Upper lobe of right lung (tissue), 1 donor: ENCODE measurements at regions not wholly inside any gene's neighbourhood (a gene's known extent, or its start where the extent isn't known, plus 50 kb on each side); places are given as distances from the start of the nearest gene placed in this dataset.

Experiments
- ATAC-seq: fragments of 200-7000 bp; cut with Tn5 transposase; one replicate; pipeline ENCODE4 v1.9.1; 2020; ENCODE audit warnings: mild to moderate bottlenecking, moderate library complexity
- DNase-seq: peaks from one replicate; pipeline ENCODE4 v3.0.0-alpha.2; 2020
- H3K27ac ChIP-seq: fragments of 200-600 bp; one replicate; pipeline ENCODE4 v1.8.0; 2022
- H3K27me3 ChIP-seq: fragments of 200-600 bp; one replicate; pipeline ENCODE4 v1.8.0; 2022; ENCODE audit warnings: mild to moderate bottlenecking
- H3K36me3 ChIP-seq: fragments of 200-600 bp; one replicate; pipeline ENCODE4 v1.8.0; 2022
- H3K4me1 ChIP-seq: fragments of 200-600 bp; one replicate; pipeline ENCODE4 v1.8.0; 2022
- H3K4me3 ChIP-seq: fragments of 200-600 bp; one replicate; pipeline ENCODE4 v1.8.0; 2022; ENCODE audit warnings: mild to moderate bottlenecking
- H3K9me3 ChIP-seq: fragments of 200-600 bp; one replicate; pipeline ENCODE4 v1.8.0; 2022
- CTCF ChIP-seq: fragments of 200-600 bp; IDR thresholded peaks from one replicate; pipeline ENCODE4 v1.8.0; 2022; ENCODE audit warnings: antibody characterized with exemption
- intact Hi-C: fragments of 100-400 bp; cut with DNase I; formaldehyde crosslinking; loops from one replicate; pipeline ENCODE4 v1.11.0; 2022
- donor health status: DM: no; HTN: yes; CAD: no; lungs with severe emphysema.

DNA sequence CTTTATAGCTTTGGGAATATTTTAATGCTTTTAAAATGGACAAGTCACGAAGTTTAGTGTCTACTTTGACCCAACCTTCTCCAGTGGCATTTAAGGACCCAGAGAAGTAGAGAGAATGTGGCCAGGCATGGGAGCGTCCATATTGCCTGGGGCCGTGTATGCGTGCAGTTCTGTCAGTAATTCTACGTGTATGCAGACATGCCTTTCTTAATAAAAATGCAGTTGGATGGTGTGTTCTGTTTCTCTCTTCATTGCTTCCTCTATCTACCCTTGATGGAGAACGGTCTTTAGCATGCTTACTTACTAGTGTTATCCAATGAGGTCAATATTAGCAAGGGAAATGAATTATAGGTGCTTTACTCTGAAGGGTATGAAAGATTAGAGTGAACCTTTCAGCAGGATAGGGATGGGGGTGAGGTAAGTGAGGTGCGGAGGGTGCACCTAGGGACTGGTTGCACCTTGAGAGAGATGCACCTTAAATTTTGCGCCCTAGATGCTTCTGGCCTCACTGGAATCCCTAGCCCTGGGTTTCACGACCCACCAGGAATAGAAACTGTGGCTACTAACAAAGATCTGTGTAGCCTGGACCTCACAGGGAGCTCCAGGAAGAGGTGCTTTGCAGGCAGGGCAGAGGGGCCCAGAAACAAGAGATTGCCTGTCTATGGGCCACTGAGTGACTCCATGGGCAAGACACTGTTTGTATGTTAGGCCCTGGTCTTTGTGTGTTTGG lies 194.3 kb downstream of the MYCN start:
- Histone ChIP-seq H3K27ac (no peak overlapping the region), H3K4me3 (no peak overlapping the region), H3K27me3 (no peaks in the 10 kb centered on the region), H3K4me1 (no peaks in the 10 kb centered on the region), H3K36me3 (no peaks in the 10 kb centered on the region), H3K9me3 (no peaks in the 10 kb centered on the region)
- DNase-seq (no peak), ATAC-seq (no peak)
- no peak for TF ChIP-seq CTCF
- intact Hi-C loops, result no loop called here

- H3K36me3 ChIP-seq, result no peaks in the 10 kb centered on the region
- H3K27me3 ChIP-seq, result no peaks in the 10 kb centered on the region
- intact Hi-C loops, result no loop called here
- H3K27ac ChIP-seq, result no peak overlapping the region
- ATAC-seq (no peak), DNase-seq (no peak)
- no peak overlapping the region for H3K4me3 ChIP-seq
- no peak for TF ChIP-seq CTCF
- no peaks in the 10 kb centered on the region for H3K4me1 ChIP-seq
- H3K9me3 ChIP-seq, result no peaks in the 10 kb centered on the region
These were observed 190.6 kb downstream of the MYCN start for GRCh38 chr2:16130906-16131400.

DNA sequence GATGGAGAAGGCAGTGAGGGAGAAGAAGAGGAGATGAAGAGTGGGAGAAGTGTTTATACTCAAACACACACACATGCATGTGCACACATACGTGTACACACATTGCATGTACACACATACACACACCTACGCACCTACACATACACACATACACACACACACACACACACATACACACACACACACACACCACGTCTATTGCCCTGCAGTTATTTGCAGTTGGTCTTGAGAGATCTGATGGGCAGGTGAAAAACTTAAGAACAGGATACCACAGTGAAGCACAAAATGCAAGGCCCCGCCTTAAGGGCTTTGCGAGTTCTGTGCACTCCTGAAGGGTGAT lies 190.2 kb downstream of the MYCN start:
- ATAC-seq (no peak), DNase-seq (no peak)
- Histone ChIP-seq H3K27ac (no peak overlapping the region), H3K27me3 (no peaks in the 10 kb centered on the region), H3K36me3 (no peaks in the 10 kb centered on the region), H3K4me3 (no peak overlapping the region), H3K4me1 (no peaks in the 10 kb centered on the region), H3K9me3 (no peaks in the 10 kb centered on the region)
- intact Hi-C loops, result no loop called here
- no peak for TF ChIP-seq CTCF

- Histone ChIP-seq H3K36me3 (no peaks in the 10 kb centered on the region), H3K27me3 (no peaks in the 10 kb centered on the region), H3K27ac (no peak overlapping the region), H3K4me1 (no peaks in the 10 kb centered on the region), H3K4me3 (no peak overlapping the region), H3K9me3 (no peaks in the 10 kb centered on the region)
- DNase-seq (no peak), ATAC-seq (no peak)
- TF ChIP-seq CTCF, result no peak
- intact Hi-C loops, result no loop called here
These were observed 189.6 kb downstream of the MYCN start for GRCh38 chr2:16129716-16130540.

GRCh38 chr2:16128746-16129610 lies 188.6 kb downstream of the MYCN start:
- Histone ChIP-seq H3K27me3 (no peaks in the 10 kb centered on the region), H3K4me1 (no peaks in the 10 kb centered on the region), H3K4me3 (no peak overlapping the region), H3K36me3 (no peaks in the 10 kb centered on the region), H3K9me3 (no peaks in the 10 kb centered on the region), H3K27ac (no peak overlapping the region)
- TF ChIP-seq CTCF, result no peak
- intact Hi-C loops, result no loop called here
- DNase-seq (no peak), ATAC-seq (no peak)
